Right ventricle myocardium superior (tissue), 1 donor: ENCODE measurements at regions not wholly inside any gene's neighbourhood (a gene's known extent, or its start where the extent isn't known, plus 50 kb on each side); places are given as distances from the start of the nearest gene placed in this dataset.
"Not testable (repeated sequence)": the region's sequence is repeated elsewhere in the genome, so short reads cannot be mapped to it uniquely, and the experiment has no call there.

Source experiments
- ATAC-seq: fragments of 200-7000 bp; cut with Tn5 transposase; one replicate; pipeline ENCODE4 v1.9.1; 2020; ENCODE audit warnings: mild to moderate bottlenecking; ENCODE audit not compliant: poor library complexity
- DNase-seq: peaks from one replicate; pipeline ENCODE4 v3.0.0-alpha.2; 2020
- intact Hi-C: fragments of 100-400 bp; cut with DNase I; formaldehyde crosslinking; loops from one replicate; pipeline ENCODE4 v1.11.2; 2022
- donor health status: DM: no; HTN: yes; CAD: no; lungs with severe emphysema.

DNA sequence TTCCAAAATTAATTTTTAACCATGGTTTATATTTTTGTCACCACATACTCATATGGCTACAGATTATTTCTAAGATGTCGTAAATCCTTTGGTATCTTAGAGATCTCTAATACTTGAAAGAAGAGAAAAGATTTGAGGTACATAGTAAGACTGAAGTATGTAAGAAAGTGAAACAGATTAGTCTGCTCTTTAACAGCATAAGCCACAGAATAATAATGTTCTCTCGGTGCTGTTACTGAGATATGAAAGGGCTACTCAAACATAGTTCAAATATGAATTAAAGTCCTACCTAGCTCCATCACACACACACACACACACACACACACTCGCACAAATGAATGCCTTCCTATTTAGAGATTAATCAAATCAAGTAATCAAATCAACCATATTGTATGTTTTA, 274.1 kb upstream of the PCDH18 start:
- DNase-seq: no peak
- intact Hi-C loops: no loop called here

DNA sequence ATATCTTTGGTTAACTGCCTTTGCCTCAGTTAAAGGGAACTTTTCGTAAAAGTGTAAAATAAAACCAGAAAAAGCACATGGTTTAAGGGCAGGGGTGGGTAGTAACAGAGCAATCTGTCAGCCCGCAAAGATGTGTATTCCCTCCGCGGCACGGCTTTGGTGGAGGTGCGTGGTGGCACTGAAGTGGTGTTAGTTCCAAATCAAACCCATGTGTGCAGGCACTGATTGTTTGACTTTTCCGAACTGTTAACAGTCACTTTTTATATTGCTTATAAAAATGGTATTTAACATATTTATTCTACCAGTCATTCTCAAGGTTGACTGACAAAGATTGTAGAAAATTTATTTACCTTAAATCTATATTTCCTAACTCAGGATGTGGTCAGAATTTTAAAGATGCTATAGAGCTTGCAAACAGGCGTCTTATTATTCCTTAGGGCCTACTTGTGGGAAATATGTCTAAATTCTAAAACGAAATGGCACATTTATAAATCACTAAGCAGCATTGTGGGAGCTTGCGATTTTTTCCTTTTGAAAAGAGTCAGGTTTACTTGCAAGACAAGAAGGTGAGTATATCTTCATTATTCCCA, 272.7 kb upstream of the PCDH18 start:
- DNase-seq: no peak
- ATAC-seq: no peak
- intact Hi-C loops: no loop called here

More for the DNA sequence above, 274.1 kb upstream of the PCDH18 start:
- no peak for ATAC-seq

DNA sequence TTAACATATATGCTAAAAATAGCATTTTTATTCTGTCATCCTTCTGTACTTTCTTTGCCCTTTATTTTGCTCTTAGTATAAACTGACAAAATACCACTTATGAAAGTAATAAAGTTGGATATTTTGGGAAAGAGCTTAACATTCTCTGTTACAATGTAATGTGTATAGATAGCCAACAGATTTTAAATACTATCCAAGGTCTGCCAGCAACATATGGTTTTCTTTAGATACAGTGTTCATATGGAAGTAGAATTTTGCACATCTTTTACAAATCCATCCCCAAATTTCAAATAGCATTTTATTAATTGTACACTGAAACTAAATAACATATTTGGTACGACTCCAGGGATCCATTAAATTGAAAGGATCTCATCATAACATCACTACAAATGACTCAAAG, 268.6 kb upstream of the PCDH18 start:
- ATAC-seq: no peak
- no peak for DNase-seq
- intact Hi-C loops: no loop called here

DNA sequence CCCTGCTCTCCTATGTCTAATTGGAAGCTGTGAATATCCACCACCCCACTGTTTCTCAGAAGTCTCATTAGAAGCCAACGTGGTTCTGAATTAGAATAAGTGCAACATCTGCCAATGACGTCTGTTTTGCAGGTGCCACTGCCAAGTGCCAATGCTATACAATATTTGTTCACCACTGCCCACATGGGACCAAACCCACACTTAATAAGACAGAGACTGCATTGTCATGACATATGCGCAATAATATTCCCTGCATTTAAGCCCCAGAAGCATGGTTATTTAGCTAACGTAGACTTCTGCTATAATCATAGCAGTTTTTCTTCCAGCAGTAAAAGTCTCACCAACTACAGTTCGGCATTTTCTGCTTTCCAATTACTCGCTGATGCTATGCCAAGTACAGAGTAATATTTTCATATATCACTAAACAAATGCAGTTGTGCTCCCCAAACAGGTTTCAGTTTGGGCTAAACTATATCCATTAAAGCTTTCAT, 262.5 kb upstream of the PCDH18 start:
- intact Hi-C loops: no loop called here
- no peak for DNase-seq
- ATAC-seq: no peak

DNA sequence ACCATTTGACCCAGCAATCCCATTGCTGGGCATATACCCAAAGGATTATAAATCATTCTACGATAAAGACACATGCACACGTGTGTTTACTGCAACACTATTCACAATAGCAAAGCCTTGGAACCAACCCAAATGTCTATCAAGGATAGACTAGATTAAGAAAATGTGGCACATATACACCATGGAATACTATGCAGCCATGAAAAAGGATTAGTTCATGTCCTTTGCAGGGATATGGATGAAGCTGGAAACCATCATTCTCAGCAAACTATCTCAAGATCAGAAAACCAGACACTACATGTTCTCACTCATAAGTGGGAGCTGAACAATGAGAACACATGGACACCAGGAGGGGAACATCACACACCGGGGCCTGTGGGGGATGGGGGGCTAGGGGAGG, 257.0 kb upstream of the PCDH18 start:
- ATAC-seq, intact Hi-C loops, DNase-seq: not testable (repeated sequence)

DNA sequence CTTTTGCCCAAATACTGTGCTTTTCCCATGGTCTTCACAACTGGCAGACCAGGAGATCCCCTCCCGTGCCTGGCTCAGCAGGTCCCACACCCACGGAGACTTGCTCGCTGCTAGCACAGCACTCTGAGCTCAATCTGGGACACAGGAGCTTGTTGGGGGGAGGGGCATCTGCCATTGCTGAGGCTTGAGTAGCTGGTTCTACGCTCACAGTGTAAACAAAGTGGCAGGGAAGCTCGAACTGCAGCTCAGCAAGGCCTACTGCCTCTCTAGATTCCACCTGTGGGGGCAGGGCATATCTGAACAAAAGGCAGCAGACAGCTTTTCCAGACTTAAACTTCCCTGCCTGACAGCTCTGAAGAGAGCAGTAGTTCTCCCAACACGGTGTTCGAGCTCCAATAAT, 251.6 kb upstream of the PCDH18 start:
- ATAC-seq, intact Hi-C loops: not testable (repeated sequence)
- peak; percentile 28 for DNase-seq

DNA sequence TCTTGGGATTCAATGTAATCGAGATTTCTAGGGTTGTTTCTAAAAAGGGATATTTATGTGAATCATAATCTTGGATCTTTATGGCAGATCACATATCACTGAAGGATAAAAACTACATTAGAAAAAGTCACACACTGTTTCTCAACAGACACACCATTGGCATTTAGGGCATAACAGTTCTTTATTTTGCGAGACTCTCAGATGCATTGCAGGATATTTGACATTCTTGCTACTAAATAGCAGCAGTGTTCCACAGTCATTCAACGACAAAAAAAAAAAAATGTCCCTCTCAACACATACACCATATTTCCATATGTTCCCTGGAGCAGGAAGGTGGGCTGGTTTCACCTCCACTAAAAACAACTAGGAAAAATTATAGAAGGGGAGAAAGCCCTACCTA, 243.4 kb upstream of the PCDH18 start:
- ATAC-seq: no peak
- intact Hi-C loops: no loop called here
- no peak for DNase-seq

DNA sequence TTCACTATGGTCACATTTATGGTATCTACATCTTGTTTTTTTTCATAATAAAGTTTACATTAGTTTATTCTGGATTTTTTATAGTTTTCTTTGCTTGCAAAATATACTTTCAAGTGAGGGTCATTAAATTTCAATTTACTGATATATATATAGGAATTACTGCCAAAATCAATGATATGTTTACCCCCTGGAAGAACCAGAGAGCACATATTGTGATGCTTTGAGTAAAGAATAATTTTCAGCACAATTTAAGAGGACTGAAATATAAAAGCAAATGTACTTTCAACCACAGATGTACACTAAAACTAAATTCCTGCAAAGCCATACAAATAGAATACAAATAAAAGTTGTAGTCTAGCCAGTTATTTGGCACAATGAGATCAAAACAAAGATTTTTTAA, 242.2 kb upstream of the PCDH18 start:
- ATAC-seq (no peak), DNase-seq (no peak)
- intact Hi-C loops: no loop called here

DNA sequence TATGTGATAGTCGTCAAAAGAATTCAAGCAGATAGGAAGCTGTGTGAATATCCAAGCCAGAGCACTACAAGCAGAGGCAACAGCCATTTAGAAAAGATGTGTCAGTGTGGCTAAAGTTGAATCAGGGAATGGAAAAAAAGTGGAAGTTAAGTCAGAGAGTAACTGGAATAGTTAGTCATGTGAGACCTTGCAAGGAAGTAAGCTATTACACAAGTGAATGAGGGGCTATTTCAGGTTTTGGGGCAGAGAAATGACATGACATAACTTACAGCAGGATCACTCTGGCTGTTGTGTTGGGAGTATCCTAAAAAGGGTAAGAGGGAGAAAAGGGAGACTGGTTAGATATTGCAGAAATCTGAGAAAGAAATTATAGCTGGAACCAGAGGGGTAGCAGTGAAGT, 236.6 kb upstream of the PCDH18 start:
- ATAC-seq (no peak), DNase-seq (no peak)
- intact Hi-C loops: no loop called here

DNA sequence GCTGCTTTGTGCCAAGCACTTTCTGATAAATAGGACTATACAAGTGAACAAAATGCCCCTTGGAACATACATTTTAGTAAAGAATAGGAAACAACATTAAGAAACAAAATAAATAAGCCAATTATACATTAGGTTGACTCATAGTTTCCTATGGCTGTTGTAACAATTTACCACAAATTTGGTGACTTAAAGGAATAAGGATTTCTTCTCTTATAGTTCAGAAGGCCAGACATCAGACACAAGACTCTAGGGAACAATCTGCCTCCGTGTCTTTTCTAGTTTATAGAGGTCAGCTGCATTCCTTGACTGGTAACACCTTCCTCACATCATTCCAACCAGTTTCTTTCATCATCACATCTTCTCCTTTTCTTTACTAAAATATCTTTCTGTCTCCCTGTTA, 235.9 kb upstream of the PCDH18 start:
- intact Hi-C loops: no loop called here
- no peak for ATAC-seq

DNA sequence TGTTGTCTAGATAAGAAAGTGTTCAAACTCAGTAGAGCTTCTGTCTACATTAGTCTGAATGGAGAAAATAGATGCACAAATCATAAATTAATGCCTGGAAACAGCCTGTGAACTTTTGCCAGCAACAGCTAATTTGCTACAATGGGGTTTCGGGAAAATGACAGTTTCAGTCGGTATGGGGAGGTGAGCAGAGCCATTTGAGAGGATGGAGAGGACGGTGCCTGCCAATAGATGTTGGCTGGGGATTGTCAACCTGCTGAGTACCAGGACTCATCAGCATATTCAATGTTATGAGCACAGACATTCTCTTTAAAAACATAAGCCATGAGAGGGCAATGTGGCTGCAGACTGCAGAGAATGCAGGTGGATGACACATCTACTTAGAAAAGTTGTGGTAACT, 230.3 kb upstream of the PCDH18 start:
- intact Hi-C loops: no loop called here
- DNase-seq: no peak
- ATAC-seq: no peak

More for the DNA sequence above, 235.9 kb upstream of the PCDH18 start:
- no peak for DNase-seq

DNA sequence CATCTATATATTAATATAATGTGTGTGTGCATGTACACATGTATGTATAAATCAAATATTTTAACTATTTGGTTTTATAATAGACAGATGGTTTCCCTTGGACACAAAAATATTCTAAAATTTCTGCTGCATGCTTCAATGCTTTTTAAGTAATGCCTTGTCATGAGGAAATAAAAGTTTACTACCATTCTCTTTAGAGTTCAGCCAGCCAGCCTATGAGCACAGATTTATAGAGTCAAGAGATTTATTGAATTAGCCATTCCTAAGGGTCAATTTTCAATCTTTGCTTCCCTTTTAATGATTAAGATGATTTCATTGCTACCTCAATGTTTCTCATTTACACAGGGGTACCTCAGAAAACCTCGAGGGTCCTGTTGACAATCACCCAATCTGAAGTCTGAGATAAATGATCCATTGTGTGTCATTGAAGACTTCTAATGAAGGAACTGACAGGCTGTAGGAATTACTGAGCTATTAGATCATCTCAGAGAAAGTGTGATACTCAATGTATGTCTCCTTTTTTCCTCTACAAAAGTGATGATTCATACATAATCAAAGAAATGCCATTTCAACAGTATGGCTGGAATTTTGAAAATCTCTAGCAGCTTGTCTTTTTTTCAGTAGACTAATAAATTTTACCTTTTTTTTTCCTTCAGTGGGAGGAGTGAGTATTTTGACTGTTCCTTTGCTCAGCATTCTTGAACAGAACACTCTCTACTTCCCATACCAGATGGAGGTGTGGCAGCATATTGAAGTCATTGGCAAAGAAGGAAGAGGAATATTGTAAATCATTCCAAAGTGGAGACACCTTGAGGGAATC, 222.6 kb upstream of the PCDH18 start:
- no peak for DNase-seq
- ATAC-seq: no peak
- intact Hi-C loops: no loop called here

DNA sequence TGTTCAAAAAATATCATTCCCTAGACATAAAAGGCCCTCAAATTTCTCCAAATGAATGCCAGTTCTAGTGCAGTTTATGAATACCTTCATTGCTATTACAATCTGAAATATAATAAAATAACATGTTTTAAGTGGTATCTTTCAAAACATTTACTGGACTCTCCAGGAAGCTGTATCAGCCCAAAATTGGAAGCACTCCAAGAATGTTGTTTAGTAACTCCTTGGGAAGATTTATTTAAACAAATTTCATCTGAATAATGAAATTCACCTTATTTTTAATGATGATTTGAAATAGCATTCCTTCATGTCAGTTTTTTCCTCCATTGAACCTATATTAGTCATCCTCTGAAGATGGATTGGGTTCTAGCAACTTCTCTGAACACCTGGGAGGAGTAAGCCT, 217.2 kb upstream of the PCDH18 start:
- ATAC-seq: no peak
- intact Hi-C loops: no loop called here
- DNase-seq: no peak

DNA sequence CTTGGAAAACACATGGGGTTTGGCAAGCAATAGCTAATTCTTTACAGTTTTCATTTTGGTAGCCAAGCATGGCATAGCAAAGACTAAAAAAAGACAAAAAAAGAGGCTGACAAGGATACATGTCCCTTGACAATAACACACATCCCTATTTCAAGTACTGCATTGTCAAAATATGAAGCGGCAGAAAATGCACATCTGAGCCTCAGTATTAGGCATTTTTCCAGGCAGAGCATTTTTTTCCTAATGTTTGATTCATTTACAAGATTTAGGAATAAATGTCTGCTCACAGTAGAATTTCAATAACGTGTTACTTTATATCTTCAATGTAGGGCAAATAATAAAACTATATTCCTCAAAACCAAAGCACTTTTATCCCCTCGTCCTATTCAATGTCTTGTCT, 216.3 kb upstream of the PCDH18 start:
- no peak for DNase-seq
- intact Hi-C loops: no loop called here

DNA sequence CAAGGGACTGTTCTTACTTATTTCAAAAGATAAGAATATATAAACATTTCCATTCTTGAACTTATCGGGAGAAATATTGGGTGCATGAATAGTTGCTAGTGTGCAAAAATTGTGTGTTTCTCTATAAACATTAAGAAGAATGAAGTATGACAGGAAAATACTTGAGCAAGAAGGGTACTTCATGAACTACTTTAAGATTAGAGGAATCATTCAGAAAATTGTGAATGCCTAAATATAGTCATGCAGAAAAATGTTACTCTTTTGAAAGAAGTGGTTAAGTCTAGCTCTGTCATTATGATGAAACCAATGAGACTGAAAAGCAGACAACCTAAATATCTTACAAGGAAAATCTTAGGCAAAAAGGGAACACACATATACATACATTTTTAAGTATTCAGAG, 207.8 kb upstream of the PCDH18 start:
- ATAC-seq: no peak
- intact Hi-C loops: no loop called here
- DNase-seq: no peak

More for the DNA sequence above, 216.3 kb upstream of the PCDH18 start:
- no peak for ATAC-seq

DNA sequence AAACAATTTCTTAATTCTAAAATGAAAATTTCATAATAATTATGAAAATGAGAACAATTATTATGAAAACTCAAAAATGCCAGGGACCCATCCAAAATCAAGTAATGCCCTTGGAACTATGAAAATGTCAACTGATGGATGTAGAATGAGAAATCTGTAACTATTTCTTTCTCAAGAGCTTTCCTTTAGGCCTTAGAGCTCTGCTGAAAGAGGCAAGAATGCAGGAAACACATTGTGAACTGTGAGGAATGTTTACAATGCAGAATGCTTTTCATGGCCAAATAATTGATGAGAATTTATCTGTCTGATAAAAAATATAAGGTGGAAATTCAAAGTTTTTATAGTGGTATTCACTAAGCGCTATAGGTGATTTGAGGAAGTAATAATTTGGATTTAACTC, 207.1 kb upstream of the PCDH18 start:
- DNase-seq (no peak), ATAC-seq (no peak)
- intact Hi-C loops: no loop called here

DNA sequence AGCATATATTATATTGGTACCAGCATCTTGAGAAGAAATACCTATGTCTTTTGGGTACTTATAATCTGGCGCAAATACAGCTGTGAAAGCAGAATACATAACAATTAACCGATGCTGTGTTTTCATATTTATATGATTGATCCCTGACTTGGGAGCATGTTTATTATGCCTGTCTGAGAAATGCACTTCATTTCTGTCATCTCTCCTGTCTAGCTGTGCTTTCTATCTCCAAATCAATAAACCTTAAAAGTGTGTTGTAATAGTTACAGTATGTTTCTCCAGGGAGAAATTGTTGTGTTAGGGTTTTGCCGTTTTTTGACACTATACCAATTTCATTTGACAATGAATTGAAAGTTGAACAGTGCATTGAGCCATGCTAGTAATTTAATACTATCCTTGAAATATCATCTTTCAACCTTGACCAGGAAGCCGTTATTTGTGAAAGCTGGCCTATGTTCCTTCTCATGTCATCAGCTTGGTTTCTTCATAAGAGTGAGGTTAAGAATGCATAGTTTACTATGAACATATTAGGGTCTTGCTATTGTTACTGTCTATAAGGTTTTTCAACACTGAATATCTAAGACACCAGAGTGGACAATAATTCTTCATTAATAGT, 206.2 kb upstream of the PCDH18 start:
- no peak for ATAC-seq
- no peak for DNase-seq
- intact Hi-C loops: no loop called here

DNA sequence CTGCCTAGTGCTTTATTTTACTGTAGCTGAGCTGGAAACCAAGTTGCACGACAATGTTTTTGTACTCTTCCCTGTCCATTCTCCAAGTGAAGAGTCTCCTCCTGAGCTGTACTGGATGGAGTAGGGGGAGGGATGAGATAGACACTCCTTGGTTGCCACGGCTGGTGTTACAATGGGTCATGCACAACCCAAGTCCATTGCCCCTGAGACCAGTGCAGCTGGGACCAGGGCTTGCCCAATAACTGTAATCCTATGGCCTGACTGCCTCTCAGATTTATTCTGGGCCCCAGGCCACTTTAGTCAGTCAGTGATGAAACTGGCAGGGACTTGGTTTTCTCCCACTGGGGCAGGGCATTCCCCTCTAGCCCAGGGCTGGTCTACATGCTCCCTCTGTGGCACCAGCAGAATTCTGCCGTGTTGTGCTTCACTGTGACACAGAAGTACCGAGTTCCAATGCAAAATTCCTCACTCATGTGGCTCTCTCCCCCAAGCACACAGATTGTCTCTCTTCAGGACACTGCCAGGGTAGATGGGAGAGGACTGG, 203.3 kb upstream of the PCDH18 start:
- peak; percentile 41 for DNase-seq
- no peak for ATAC-seq
- intact Hi-C loops: no loop called here
